A673 (cell line): ENCODE measurements at regions not wholly inside any gene's neighbourhood (a gene's known extent, or its start where the extent isn't known, plus 50 kb on each side); places are given as distances from the start of the nearest gene placed in this dataset.

Experiments
- BruUV-seq: library from RNA; stranded (reverse); fragments of 400-500 nt; replicated peaks from 2 replicates; lab custom pipeline; 2021; lab: Mats Ljungman, UMichigan
- CTCF ChIA-PET: fragments of 300-600 bp; sonication (Branson Sonifier 250); formaldehyde crosslinking; loops from one replicate; lab custom pipeline; 2022; ENCODE audit warnings: antibody characterized with exemption; lab: Charles Lee
- POLR2A ChIA-PET: fragments of 300-600 bp; sonication (Branson Sonifier 250); formaldehyde crosslinking; loops from one replicate; lab custom pipeline; 2022; ENCODE audit warnings: antibody characterized with exemption; ENCODE audit not compliant: low non-redundant PET; lab: Charles Lee
- DNase-seq: peaks from one replicate; pipeline ENCODE4 v3.0.0-alpha.2; 2015; ENCODE audit warnings: low spot score
- H3K27ac ChIP-seq: fragments of 200-600 bp; sonication (generic); 2 replicates; pipeline ENCODE4 v1.5.1; 2016; ENCODE audit warnings: mixed run types, low read depth, mild to moderate bottlenecking, mixed read lengths, antibody characterized with exemption, low read length; ENCODE audit not compliant: poor library complexity, severe bottlenecking
- H3K27me3 ChIP-seq: fragments of 200-600 bp; sonication (generic); replicated peaks from 2 replicates; pipeline ENCODE4 v1.6.1; 2017; ENCODE audit warnings: mixed run types, low read depth, mild to moderate bottlenecking, mixed read lengths, antibody characterized with exemption, low read length; ENCODE audit not compliant: insufficient read depth, poor library complexity
- H3K36me3 ChIP-seq: fragments of 200-600 bp; sonication (generic); 2 replicates; pipeline ENCODE4 v1.6.1; 2016; ENCODE audit warnings: mixed run types, mild to moderate bottlenecking, mixed read lengths, antibody characterized with exemption, low read length; ENCODE audit not compliant: insufficient read depth, poor library complexity, severe bottlenecking
- H3K4me1 ChIP-seq: fragments of 200-600 bp; sonication (generic); 2 replicates; pipeline ENCODE4 v1.6.1; 2017; ENCODE audit warnings: mixed run types, mild to moderate bottlenecking, mixed read lengths, antibody characterized with exemption, low read length; ENCODE audit not compliant: insufficient read depth, poor library complexity, severe bottlenecking
- H3K4me3 ChIP-seq: fragments of 200-600 bp; sonication (generic); 2 replicates; pipeline ENCODE4 v1.5.1; 2016; ENCODE audit warnings: low read depth, mixed run types, mild to moderate bottlenecking, mixed read lengths, low read length; ENCODE audit not compliant: poor library complexity, severe bottlenecking
- H3K9me3 ChIP-seq: fragments of 200-600 bp; sonication (generic); 2 replicates; pipeline ENCODE4 v1.6.1; 2016; ENCODE audit warnings: mixed run types, low read depth, mild to moderate bottlenecking, mixed read lengths, antibody characterized with exemption, low read length; ENCODE audit not compliant: poor library complexity, severe bottlenecking
- CTCF ChIP-seq: fragments of 300-800, 200-600 bp; sonication (generic); conservative IDR thresholded peaks from 2 replicates; pipeline ENCODE4 v1.5.1; 2017; ENCODE audit warnings: low read depth, mild to moderate bottlenecking, antibody characterized with exemption, low read length, moderate library complexity, mixed read lengths
- EZH2 ChIP-seq: fragments of 200-600 bp; sonication (generic); IDR thresholded peaks from 2 replicates; pipeline ENCODE4 v1.6.1; 2017; ENCODE audit warnings: borderline replicate concordance, low read depth, mild to moderate bottlenecking, mixed read lengths, antibody characterized with exemption, low read length; ENCODE audit not compliant: poor library complexity, severe bottlenecking
- intact Hi-C: fragments of 100-400 bp; cut with micrococcal nuclease; formaldehyde crosslinking; loops from one replicate; pipeline ENCODE4 v1.10.0; 2022; ENCODE audit not compliant: unreplicated experiment

- no TSS peak for BruUV-seq
- CTCF ChIA-PET = no interaction called here
- no peaks in the 10 kb centered on the region for H3K36me3 ChIP-seq
- no peak for DNase-seq
- no peak for TF ChIP-seq CTCF
- no peak for TF ChIP-seq EZH2
- H3K4me1 ChIP-seq = no peaks in the 10 kb centered on the region
- H3K27ac ChIP-seq = no peak overlapping the region
- no peaks in the 10 kb centered on the region for H3K27me3 ChIP-seq
- intact Hi-C loops = no loop called here
- no peaks in the 10 kb centered on the region for H3K9me3 ChIP-seq
- no peak overlapping the region for H3K4me3 ChIP-seq
- POLR2A ChIA-PET = no interaction called here
These were observed 101.1 kb downstream of the B3GNT2 start for GRCh38 chr2:62296832-62297623.

GRCh38 chr2:62296034-62296831, 100.3 kb downstream of the B3GNT2 start:
- Histone ChIP-seq H3K27ac (no peak overlapping the region), H3K27me3 (no peaks in the 10 kb centered on the region), H3K4me1 (no peaks in the 10 kb centered on the region), H3K36me3 (no peaks in the 10 kb centered on the region), H3K4me3 (no peak overlapping the region), H3K9me3 (no peaks in the 10 kb centered on the region)
- ChIA-PET POLR2A (no interaction called here), CTCF (no interaction called here)
- no peak for DNase-seq
- intact Hi-C loops = no loop called here
- no peak for TF ChIP-seq CTCF
- no peak for TF ChIP-seq EZH2
- no TSS peak for BruUV-seq

- no peaks in the 10 kb centered on the region for H3K36me3 ChIP-seq
- no TSS peak for BruUV-seq
- intact Hi-C loops = no loop called here
- H3K27me3 ChIP-seq = no peaks in the 10 kb centered on the region
- no peak overlapping the region for H3K4me3 ChIP-seq
- CTCF ChIA-PET = no interaction called here
- POLR2A ChIA-PET = no interaction called here
- H3K9me3 ChIP-seq = no peaks in the 10 kb centered on the region
- no peak for DNase-seq
- no peak overlapping the region for H3K27ac ChIP-seq
- TF ChIP-seq CTCF = no peak
- TF ChIP-seq EZH2 = no peak
- no peaks in the 10 kb centered on the region for H3K4me1 ChIP-seq
These were observed 97.8 kb downstream of the B3GNT2 start for GRCh38 chr2:62293490-62294271.
